NOMO-1 (cell line): ENCODE measurements at regions not wholly inside any gene's neighbourhood (a gene's known extent, or its start where the extent isn't known, plus 50 kb on each side); places are given as distances from the start of the nearest gene placed in this dataset.
A peak's percentile ranks its signal among the peaks of the same experiment; 100 is the strongest.
"Not testable (repeated sequence)": the region's sequence is repeated elsewhere in the genome, so short reads cannot be mapped to it uniquely, and the experiment has no call there.

Source experiments
- DNase-seq, 2 experiments: peaks; one replicate each; lab custom pipeline; 2025; ENCODE audit not compliant: unreplicated experiment in 2 of 2; lab: John Stamatoyannopoulos, UW

GRCh38 chr10:11668847-11669610, 57.6 kb upstream of the USP6NL start:
- no peak for DNase-seq

- DNase-seq, result peak in 1 of 2 experiments; percentile 69
Observed at GRCh38 chr10:11667756-11668155, 56.3 kb upstream of the USP6NL start.

GRCh38 chr10:11663763-11664555, 52.5 kb upstream of the USP6NL start:
- DNase-seq, result no peak

GRCh38 chr10:11663126-11663515, 51.7 kb upstream of the USP6NL start:
- not testable (repeated sequence) for DNase-seq

- DNase-seq, result no peak
Observed at GRCh38 chr10:11661441-11661840, 50.0 kb upstream of the USP6NL start.
